GM12878 (cell line): ENCODE measurements at regions not wholly inside any gene's neighbourhood (a gene's known extent, or its start where the extent isn't known, plus 50 kb on each side); places are given as distances from the start of the nearest gene placed in this dataset.

Experiments used
- ATAC-seq: fragments of 200-7000 bp; cut with Tn5 transposase; 3 replicates; pipeline ENCODE4 v1.9.1; 2020; ENCODE audit warnings: mild to moderate bottlenecking, moderate library complexity
- BruUV-seq: library from RNA; stranded (reverse); fragments of 400-500 nt; replicated peaks from 2 replicates; lab custom pipeline; 2021; lab: Mats Ljungman, UMichigan
- CTCF ChIA-PET: fragments of 300-600 bp; sonication (Branson Sonifier 250); formaldehyde crosslinking; extraction: SDS; loops from one replicate; lab custom pipeline; 2021; ENCODE audit warnings: inconsistent platforms; lab: Yijun Ruan, JAX
- POLR2A ChIA-PET: fragments of 350-600 bp; formaldehyde crosslinking; extraction: SDS; loops from one replicate; lab custom pipeline; 2021; ENCODE audit warnings: inconsistent platforms; lab: Charles Lee
- RAD21 ChIA-PET: fragments of 300-600 bp; sonication (Branson Sonifier 250); formaldehyde crosslinking; loops from one replicate; lab custom pipeline; 2023; ENCODE audit warnings: antibody characterized with exemption; ENCODE audit not compliant: unreplicated experiment; lab: Charles Lee
- SMC1A ChIA-PET: fragments of 300-600 bp; sonication (Branson Sonifier 250); formaldehyde crosslinking; loops from one replicate; lab custom pipeline; 2023; ENCODE audit not compliant: unreplicated experiment, uncharacterized antibody; lab: Charles Lee
- DNase-seq: peaks from one replicate; pipeline ENCODE4 v3.0.0-alpha.2; 2011; ENCODE audit warnings: low read depth, low spot score
- FAIRE-seq: peaks from 3 replicates; lab custom pipeline; 2011; peaks lifted over from hg19 to GRCh38; lab: Jason Lieb, UNC
- H2AFZ ChIP-seq: 2 replicates; pipeline ENCODE4 v1.6.0; 2011; ENCODE audit warnings: low read depth, low read length, control low read depth; ENCODE audit not compliant: control insufficient read depth
- H3K27ac ChIP-seq: 2 replicates; pipeline ENCODE4 v1.5.1; 2011; ENCODE audit warnings: control low read depth; ENCODE audit not compliant: control insufficient read depth, insufficient read depth
- H3K27me3 ChIP-seq, 2 experiments: replicated peaks in 1 of 2; 2 replicates each; pipeline versions ENCODE4 v1.6.0 to v1.6.1; 2011; ENCODE audit warnings: low read length in 1 of 2; ENCODE audit not compliant: control insufficient read depth in 2 of 2, insufficient read depth in 2 of 2
- H3K36me3 ChIP-seq, 2 experiments: 2 replicates each; pipeline ENCODE4 v1.5.1; 2011; ENCODE audit warnings: low read length in 1 of 2; ENCODE audit not compliant: control insufficient read depth in 2 of 2, insufficient read depth in 2 of 2
- H3K4me1 ChIP-seq: 2 replicates; pipeline ENCODE4 v1.6.1; 2011; ENCODE audit warnings: mild to moderate bottlenecking, low read length, moderate library complexity, mixed read lengths; ENCODE audit not compliant: control insufficient read depth, insufficient read depth
- H3K4me2 ChIP-seq: 2 replicates; pipeline ENCODE4 v1.6.0; 2011; ENCODE audit warnings: control low read depth; ENCODE audit not compliant: control insufficient read depth, insufficient read depth
- H3K4me3 ChIP-seq: fragments of 200-600 bp; sonication (generic); 2 replicates; pipeline ENCODE4 v1.5.1; 2016
- H3K79me2 ChIP-seq: 2 replicates; pipeline ENCODE4 v1.6.0; 2011; ENCODE audit warnings: low read length; ENCODE audit not compliant: control insufficient read depth, insufficient read depth
- H3K9ac ChIP-seq: 2 replicates; pipeline ENCODE4 v1.8.0; 2011; ENCODE audit warnings: low read length, control low read depth, mixed read lengths; ENCODE audit not compliant: control insufficient read depth, insufficient read depth
- H3K9me3 ChIP-seq: replicated peaks from 3 replicates; pipeline ENCODE4 v1.5.1; 2011; ENCODE audit warnings: mild to moderate bottlenecking, low read length; ENCODE audit not compliant: control insufficient read depth, insufficient read depth
- H4K20me1 ChIP-seq: 2 replicates; pipeline ENCODE4 v1.6.0; 2011; ENCODE audit not compliant: control insufficient read depth, insufficient read depth
- CHD2 ChIP-seq: IDR thresholded peaks from 2 replicates; pipeline ENCODE4 v1.6.1; 2011; ENCODE audit warnings: low read depth, low read length, improper control_type of control experiment, borderline replicate concordance
- HDAC6 ChIP-seq: fragments of 200-600 bp; sonication (generic); IDR thresholded peaks from one replicate; pipeline ENCODE4 v1.8.0; 2017; ENCODE audit warnings: antibody characterized with exemption; ENCODE audit not compliant: unreplicated experiment
- IKZF1 ChIP-seq: fragments of 450-650 bp; conservative IDR thresholded peaks from 2 replicates; pipeline ENCODE4 v1.6.1; 2017; ENCODE audit warnings: antibody characterized with exemption, mild to moderate bottlenecking
- MTA3 ChIP-seq: IDR thresholded peaks from 2 replicates; pipeline ENCODE4 v1.6.1; 2012; ENCODE audit warnings: low read length, inconsistent platforms, borderline replicate concordance
- NR2C2 ChIP-seq: IDR thresholded peaks from 2 replicates; pipeline ENCODE4 v1.6.1; 2011; ENCODE audit warnings: borderline replicate concordance, low read depth; ENCODE audit not compliant: control insufficient read depth, insufficient read length
- POLR2A ChIP-seq: IDR thresholded peaks from 2 replicates; pipeline ENCODE4 v1.6.1; 2011; ENCODE audit warnings: low read depth, mild to moderate bottlenecking, low read length
- RB1 ChIP-seq: fragments of 450-650 bp; formaldehyde crosslinking; IDR thresholded peaks from 2 replicates; pipeline ENCODE4 v1.6.1; 2017; ENCODE audit warnings: mild to moderate bottlenecking, borderline replicate concordance
- SP1 ChIP-seq: IDR thresholded peaks from one replicate; pipeline ENCODE4 v1.6.1; 2011; ENCODE audit warnings: low read depth, low read length
- STAT3 ChIP-seq: IDR thresholded peaks from 2 replicates; pipeline ENCODE4 v1.6.1; 2011; ENCODE audit warnings: low read depth, low read length, improper control_type of control experiment
- WRNIP1 ChIP-seq: IDR thresholded peaks from 2 replicates; pipeline ENCODE4 v1.6.1; 2011; ENCODE audit warnings: low read depth, low read length, improper control_type of control experiment, borderline replicate concordance
- WGBS: methylation state at CpG from one replicate; pipeline ENCODE4 v1.1.6; 2016; ENCODE audit warnings: low lambda C conversion rate; ENCODE audit not compliant: insufficient replicate concordance, insufficient coverage; ENCODE audit errors: missing lambda C conversion rate; 5-methylcytosine and 5-hydroxymethylcytosine counted together
- in situ Hi-C: fragments of 300-500 bp; cut with MboI; formaldehyde crosslinking; loops from 9 replicates; pipeline ENCODE4 v1.14.3; 2018; ENCODE audit warnings: mixed read lengths
- intact Hi-C: fragments of 100-400 bp; cut with micrococcal nuclease; formaldehyde crosslinking; loops from one replicate; pipeline ENCODE4 v1.14.2; 2022; ENCODE audit not compliant: unreplicated experiment
- TF ChIP-seq, protein P1 (sequence below): fragments of 450-650 bp; IDR thresholded peaks from 2 replicates; pipeline ENCODE4 v1.6.1; 2018; ENCODE audit warnings: mild to moderate bottlenecking, low read depth, moderate library complexity; ENCODE audit not compliant: partially characterized antibody
- TF ChIP-seq, protein P2 (sequence below): IDR thresholded peaks from 2 replicates; pipeline ENCODE4 v1.6.1; 2012; ENCODE audit warnings: mild to moderate bottlenecking, low read depth, low read length
- TF ChIP-seq, protein P3 (sequence below): IDR thresholded peaks from 2 replicates; pipeline ENCODE4 v1.6.1; 2012; ENCODE audit warnings: low read depth, low read length, improper control_type of control experiment

DNA sequence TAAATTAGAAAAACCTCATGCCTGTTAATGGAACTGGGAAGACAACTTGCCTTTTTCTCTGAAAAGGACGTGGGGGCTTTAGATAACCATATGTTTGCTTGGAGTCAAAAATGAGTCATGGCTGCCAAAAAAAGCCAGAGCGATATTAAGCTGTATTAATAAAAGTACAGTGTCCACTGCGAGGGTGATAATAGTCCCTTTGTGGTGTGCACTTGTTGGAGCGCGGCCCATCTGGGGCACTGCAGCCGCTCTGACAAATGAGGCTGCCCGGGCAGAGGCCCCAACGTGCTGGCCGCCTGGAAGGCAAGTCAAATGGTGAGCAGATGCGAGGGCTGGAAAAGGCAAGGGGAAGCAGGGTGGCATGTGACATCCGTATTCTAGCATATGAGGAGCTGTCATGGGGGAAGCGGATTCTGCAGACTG is 103.3 kb upstream of the NCK2 start:
- no peak overlapping the region for H2AFZ ChIP-seq

DNA sequence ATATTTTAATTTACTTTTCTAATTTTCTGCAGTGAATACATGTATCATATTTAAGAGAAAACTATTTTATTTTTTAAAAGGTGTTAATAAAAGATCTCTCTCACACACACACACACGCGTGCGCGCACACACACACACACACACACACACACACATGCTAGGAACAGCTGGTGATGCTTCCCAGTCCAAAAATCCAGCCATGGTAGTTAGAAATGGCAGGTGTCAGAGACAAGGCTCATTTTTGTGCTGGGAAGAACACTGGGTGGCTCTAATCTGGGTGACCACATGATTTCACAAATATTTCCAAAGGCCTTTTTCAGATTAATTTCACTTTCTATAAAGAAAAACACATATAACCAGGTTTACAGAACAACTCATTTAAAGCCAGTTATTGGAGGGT is 104.5 kb upstream of the NCK2 start:
- ChIA-PET RAD21 (no interaction called here), POLR2A (interaction anchor here (0.5 kb wide), 1 partner anchor 34 kb away, joined by 3 read pairs; no protein-coding TSS in a partner anchor), SMC1A (no interaction called here), CTCF (no interaction called here)
- H3K9ac ChIP-seq: no peak overlapping the region
- H3K36me3 ChIP-seq: no peaks in the 10 kb centered on the region
- H3K4me3 ChIP-seq: no peak overlapping the region
- H3K27me3 ChIP-seq: no peaks in the 10 kb centered on the region; a peak in 1 of 4 replicates
- FAIRE-seq (no peak), DNase-seq (no peak), ATAC-seq (no peak)
- H3K79me2 ChIP-seq: no peaks in the 10 kb centered on the region
- 80% methylated on average over 4 of the region's 4 CpGs for WGBS
- no peaks in the 10 kb centered on the region for H3K9me3 ChIP-seq
- in situ Hi-C loops (no loop called here), intact Hi-C loops (no loop called here)
- BruUV-seq: no TSS peak
- no peak overlapping the region for H3K27ac ChIP-seq
- H2AFZ ChIP-seq: no peak overlapping the region
- H3K4me2 ChIP-seq: no peak overlapping the region
- H4K20me1 ChIP-seq: no peaks in the 10 kb centered on the region
- no peaks in the 10 kb centered on the region for H3K4me1 ChIP-seq
- TF ChIP-seq NR2C2: no peak
- TF ChIP-seq, protein P1, sequence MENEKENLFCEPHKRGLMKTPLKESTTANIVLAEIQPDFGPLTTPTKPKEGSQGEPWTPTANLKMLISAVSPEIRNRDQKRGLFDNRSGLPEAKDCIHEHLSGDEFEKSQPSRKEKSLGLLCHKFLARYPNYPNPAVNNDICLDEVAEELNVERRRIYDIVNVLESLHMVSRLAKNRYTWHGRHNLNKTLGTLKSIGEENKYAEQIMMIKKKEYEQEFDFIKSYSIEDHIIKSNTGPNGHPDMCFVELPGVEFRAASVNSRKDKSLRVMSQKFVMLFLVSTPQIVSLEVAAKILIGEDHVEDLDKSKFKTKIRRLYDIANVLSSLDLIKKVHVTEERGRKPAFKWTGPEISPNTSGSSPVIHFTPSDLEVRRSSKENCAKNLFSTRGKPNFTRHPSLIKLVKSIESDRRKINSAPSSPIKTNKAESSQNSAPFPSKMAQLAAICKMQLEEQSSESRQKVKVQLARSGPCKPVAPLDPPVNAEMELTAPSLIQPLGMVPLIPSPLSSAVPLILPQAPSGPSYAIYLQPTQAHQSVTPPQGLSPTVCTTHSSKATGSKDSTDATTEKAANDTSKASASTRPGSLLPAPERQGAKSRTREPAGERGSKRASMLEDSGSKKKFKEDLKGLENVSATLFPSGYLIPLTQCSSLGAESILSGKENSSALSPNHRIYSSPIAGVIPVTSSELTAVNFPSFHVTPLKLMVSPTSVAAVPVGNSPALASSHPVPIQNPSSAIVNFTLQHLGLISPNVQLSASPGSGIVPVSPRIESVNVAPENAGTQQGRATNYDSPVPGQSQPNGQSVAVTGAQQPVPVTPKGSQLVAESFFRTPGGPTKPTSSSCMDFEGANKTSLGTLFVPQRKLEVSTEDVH: no peak
- no peak for TF ChIP-seq RB1
- no peak for TF ChIP-seq POLR2A
- TF ChIP-seq, protein P2, sequence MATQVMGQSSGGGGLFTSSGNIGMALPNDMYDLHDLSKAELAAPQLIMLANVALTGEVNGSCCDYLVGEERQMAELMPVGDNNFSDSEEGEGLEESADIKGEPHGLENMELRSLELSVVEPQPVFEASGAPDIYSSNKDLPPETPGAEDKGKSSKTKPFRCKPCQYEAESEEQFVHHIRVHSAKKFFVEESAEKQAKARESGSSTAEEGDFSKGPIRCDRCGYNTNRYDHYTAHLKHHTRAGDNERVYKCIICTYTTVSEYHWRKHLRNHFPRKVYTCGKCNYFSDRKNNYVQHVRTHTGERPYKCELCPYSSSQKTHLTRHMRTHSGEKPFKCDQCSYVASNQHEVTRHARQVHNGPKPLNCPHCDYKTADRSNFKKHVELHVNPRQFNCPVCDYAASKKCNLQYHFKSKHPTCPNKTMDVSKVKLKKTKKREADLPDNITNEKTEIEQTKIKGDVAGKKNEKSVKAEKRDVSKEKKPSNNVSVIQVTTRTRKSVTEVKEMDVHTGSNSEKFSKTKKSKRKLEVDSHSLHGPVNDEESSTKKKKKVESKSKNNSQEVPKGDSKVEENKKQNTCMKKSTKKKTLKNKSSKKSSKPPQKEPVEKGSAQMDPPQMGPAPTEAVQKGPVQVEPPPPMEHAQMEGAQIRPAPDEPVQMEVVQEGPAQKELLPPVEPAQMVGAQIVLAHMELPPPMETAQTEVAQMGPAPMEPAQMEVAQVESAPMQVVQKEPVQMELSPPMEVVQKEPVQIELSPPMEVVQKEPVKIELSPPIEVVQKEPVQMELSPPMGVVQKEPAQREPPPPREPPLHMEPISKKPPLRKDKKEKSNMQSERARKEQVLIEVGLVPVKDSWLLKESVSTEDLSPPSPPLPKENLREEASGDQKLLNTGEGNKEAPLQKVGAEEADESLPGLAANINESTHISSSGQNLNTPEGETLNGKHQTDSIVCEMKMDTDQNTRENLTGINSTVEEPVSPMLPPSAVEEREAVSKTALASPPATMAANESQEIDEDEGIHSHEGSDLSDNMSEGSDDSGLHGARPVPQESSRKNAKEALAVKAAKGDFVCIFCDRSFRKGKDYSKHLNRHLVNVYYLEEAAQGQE: no peak
- no peak for TF ChIP-seq WRNIP1
- TF ChIP-seq, protein P3, sequence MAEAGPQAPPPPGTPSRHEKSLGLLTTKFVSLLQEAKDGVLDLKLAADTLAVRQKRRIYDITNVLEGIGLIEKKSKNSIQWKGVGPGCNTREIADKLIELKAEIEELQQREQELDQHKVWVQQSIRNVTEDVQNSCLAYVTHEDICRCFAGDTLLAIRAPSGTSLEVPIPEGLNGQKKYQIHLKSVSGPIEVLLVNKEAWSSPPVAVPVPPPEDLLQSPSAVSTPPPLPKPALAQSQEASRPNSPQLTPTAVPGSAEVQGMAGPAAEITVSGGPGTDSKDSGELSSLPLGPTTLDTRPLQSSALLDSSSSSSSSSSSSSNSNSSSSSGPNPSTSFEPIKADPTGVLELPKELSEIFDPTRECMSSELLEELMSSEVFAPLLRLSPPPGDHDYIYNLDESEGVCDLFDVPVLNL: no peak
- TF ChIP-seq CHD2: no peak
- no peak for TF ChIP-seq SP1
- TF ChIP-seq HDAC6: no peak

More for the DNA sequence above, 103.3 kb upstream of the NCK2 start:
- Histone ChIP-seq H3K9me3 (no peaks in the 10 kb centered on the region), H3K36me3 (no peaks in the 10 kb centered on the region), H3K79me2 (no peaks in the 10 kb centered on the region), H3K4me1 (no peaks in the 10 kb centered on the region), H3K27me3 (no peaks in the 10 kb centered on the region), H3K9ac (no peak overlapping the region), H3K27ac (no peak overlapping the region), H3K4me2 (no peak overlapping the region), H3K4me3 (no peak overlapping the region), H4K20me1 (no peaks in the 10 kb centered on the region)
- WGBS: 57% methylated on average over 12 of the region's 12 CpGs
- in situ Hi-C loops: no loop called here
- RAD21 ChIA-PET: no interaction called here
- intact Hi-C loops: no loop called here
- CTCF ChIA-PET: no interaction called here
- DNase-seq: no peak
- POLR2A ChIA-PET: no interaction called here
- no peak for ATAC-seq
- FAIRE-seq: no peak
- SMC1A ChIA-PET: no interaction called here
- no TSS peak for BruUV-seq
- TF ChIP-seq IKZF1: no peak
- no peak for TF ChIP-seq MTA3
- TF ChIP-seq STAT3: no peak
